Body of pancreas (tissue), 4 donors: ENCODE measurements at regions not wholly inside any gene's neighbourhood (a gene's known extent, or its start where the extent isn't known, plus 50 kb on each side); places are given as distances from the start of the nearest gene placed in this dataset.

Source experiments
- POLR2A ChIP-seq, 3 donors: fragments of 450-650 bp; IDR thresholded peaks; one replicate each; pipeline ENCODE4 v1.6.1; 2016; ENCODE audit warnings: antibody characterized with exemption in 3 of 3, mild to moderate bottlenecking in 2 of 3
- TF ChIP-seq, protein P1 (sequence below), 7 experiments: fragments of 450-650 bp in 4 of 7; fragments of 200-600 bp in 3 of 7; sonication (generic) in 3 of 7; IDR thresholded peaks; one replicate each; pipeline ENCODE4 v1.5.1; 2016 to 2019; ENCODE audit warnings: antibody characterized with exemption in 7 of 7

DNA sequence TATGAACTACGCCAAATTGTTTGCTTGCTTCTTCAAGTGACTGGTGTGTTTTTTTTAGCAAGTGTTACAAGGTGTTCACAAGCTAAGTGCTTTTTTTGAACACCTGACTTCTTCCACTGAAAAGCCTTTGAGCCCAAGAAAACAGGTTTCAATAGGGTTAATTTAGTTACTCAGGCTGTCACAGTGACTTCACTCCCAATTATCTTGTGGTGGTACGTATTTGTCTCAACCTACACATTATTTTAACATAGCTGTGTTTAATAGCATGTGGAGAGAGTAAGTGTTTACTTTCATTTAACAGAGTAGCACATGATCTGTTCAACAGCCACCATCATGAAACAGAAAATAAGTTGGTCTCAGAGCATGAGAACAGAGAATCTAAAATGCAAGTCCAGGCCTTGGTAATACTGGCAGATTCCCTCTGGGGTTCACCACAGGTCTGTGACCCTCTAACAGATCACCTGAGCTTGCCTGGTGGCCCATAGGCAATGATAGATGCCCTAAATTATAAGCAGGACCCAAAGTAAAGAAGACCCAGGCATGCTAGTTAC lies 267.7 kb upstream of the SMARCA2 start:
- TF ChIP-seq, protein P1, sequence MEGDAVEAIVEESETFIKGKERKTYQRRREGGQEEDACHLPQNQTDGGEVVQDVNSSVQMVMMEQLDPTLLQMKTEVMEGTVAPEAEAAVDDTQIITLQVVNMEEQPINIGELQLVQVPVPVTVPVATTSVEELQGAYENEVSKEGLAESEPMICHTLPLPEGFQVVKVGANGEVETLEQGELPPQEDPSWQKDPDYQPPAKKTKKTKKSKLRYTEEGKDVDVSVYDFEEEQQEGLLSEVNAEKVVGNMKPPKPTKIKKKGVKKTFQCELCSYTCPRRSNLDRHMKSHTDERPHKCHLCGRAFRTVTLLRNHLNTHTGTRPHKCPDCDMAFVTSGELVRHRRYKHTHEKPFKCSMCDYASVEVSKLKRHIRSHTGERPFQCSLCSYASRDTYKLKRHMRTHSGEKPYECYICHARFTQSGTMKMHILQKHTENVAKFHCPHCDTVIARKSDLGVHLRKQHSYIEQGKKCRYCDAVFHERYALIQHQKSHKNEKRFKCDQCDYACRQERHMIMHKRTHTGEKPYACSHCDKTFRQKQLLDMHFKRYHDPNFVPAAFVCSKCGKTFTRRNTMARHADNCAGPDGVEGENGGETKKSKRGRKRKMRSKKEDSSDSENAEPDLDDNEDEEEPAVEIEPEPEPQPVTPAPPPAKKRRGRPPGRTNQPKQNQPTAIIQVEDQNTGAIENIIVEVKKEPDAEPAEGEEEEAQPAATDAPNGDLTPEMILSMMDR (IDR thresholded peaks at IDR 0.05), result no peak
- TF ChIP-seq POLR2A (IDR thresholded peaks at IDR 0.05), result no peak
